ENCODE measurements at regions not wholly inside any gene's neighbourhood (a gene's known extent, or its start where the extent isn't known, plus 50 kb on each side); places are given as distances from the start of the nearest gene placed in this dataset.

- TF ChIP-seq CTCF (IDR thresholded peaks at IDR 0.05): no peak
- no peak for TF ChIP-seq POLR2A (IDR thresholded peaks at IDR 0.05)
Observed at GRCh38 chr11:110908401-110909105, 196.3 kb upstream of the ARHGAP20 start.
